ENCODE measurements at regions not wholly inside any gene's neighbourhood (a gene's known extent, or its start where the extent isn't known, plus 50 kb on each side); places are given as distances from the start of the nearest gene placed in this dataset.

DNA sequence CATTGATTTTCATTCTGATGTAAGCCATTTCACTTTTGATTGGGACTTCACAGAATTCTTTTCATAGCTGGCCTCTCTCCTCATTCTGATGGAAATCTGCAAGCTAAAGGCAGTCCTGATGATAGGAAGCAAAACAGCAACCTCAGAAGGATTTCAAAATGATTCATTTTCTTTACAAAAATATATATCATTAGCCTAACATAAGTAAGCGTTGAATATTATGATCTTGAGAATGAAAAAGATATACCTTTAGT lies 143.1 kb upstream of the GJE1 start:
- TF ChIP-seq EZH2phosphoT487 (IDR thresholded peaks at IDR 0.05; ENCODE audit: insufficient read depth, low read depth) (no peak), EZH2 (IDR thresholded peaks at IDR 0.05; ENCODE audit: insufficient read depth, poor library complexity, severe bottlenecking) (no peak)

Data from GM23248 (cell line).